ENCODE measurements at regions not wholly inside any gene's neighbourhood (a gene's known extent, or its start where the extent isn't known, plus 50 kb on each side); places are given as distances from the start of the nearest gene placed in this dataset.

DNA sequence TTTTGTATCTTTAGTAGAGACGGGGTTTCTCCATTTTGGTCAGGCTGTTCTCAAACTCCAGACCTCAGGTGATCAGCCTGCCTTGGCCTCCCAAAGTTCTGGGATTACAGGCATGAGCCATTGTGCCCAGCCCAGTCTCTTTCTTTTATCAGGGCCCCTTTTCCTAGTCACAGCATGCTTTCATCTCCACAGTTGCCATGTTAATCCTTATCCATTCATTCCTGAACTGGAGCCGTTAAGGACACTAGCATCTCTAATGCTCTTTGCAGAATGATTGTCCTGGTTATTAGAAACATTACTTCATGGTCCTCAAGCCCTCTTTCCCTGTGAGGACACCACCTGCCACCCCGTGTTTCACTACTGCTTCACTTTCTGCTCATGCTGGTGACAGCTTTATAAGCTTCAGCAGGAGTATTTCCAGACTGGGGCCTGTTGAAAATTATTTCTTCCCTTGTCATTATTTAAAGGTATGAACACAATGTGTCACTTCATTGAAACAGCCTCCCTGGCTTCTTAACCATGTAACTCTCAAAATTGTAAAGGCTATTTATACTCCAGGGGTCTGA is 313.9 kb downstream of the BMPER start:
- H3K27ac ChIP-seq (ENCODE audit: low read depth, low read length): no peak overlapping the region
- H3K4me1 ChIP-seq (ENCODE audit: insufficient read depth, low read length): no peaks in the 10 kb centered on the region
- no peak overlapping the region for H3K4me3 ChIP-seq (ENCODE audit: insufficient read depth, low read length)
- TF ChIP-seq, protein P1, sequence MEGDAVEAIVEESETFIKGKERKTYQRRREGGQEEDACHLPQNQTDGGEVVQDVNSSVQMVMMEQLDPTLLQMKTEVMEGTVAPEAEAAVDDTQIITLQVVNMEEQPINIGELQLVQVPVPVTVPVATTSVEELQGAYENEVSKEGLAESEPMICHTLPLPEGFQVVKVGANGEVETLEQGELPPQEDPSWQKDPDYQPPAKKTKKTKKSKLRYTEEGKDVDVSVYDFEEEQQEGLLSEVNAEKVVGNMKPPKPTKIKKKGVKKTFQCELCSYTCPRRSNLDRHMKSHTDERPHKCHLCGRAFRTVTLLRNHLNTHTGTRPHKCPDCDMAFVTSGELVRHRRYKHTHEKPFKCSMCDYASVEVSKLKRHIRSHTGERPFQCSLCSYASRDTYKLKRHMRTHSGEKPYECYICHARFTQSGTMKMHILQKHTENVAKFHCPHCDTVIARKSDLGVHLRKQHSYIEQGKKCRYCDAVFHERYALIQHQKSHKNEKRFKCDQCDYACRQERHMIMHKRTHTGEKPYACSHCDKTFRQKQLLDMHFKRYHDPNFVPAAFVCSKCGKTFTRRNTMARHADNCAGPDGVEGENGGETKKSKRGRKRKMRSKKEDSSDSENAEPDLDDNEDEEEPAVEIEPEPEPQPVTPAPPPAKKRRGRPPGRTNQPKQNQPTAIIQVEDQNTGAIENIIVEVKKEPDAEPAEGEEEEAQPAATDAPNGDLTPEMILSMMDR (IDR thresholded peaks at IDR 0.05; ENCODE audit: extremely low read depth, low read depth, low read length): no peak
- peaks cover 9% of the 10 kb centered on the region for H3K27me3 ChIP-seq (ENCODE audit: insufficient read depth, low read length)
- H3K4me2 ChIP-seq (ENCODE audit: insufficient read depth, low read length): no peak overlapping the region
- no peaks in the 10 kb centered on the region for H3K36me3 ChIP-seq (ENCODE audit: insufficient read depth, low read length)
- H2AFZ ChIP-seq (ENCODE audit: low read length): no peak overlapping the region
- DNase-seq (ENCODE audit: insufficient read length, low spot score, missing footprints): no peak
- H3K9me3 ChIP-seq (ENCODE audit: low read depth, low read length): no peaks in the 10 kb centered on the region
- no peaks in the 10 kb centered on the region for H3K79me2 ChIP-seq (ENCODE audit: insufficient read depth, low read length)
- no peaks in the 10 kb centered on the region for H4K20me1 ChIP-seq (ENCODE audit: insufficient read depth, low read length)

DNA sequence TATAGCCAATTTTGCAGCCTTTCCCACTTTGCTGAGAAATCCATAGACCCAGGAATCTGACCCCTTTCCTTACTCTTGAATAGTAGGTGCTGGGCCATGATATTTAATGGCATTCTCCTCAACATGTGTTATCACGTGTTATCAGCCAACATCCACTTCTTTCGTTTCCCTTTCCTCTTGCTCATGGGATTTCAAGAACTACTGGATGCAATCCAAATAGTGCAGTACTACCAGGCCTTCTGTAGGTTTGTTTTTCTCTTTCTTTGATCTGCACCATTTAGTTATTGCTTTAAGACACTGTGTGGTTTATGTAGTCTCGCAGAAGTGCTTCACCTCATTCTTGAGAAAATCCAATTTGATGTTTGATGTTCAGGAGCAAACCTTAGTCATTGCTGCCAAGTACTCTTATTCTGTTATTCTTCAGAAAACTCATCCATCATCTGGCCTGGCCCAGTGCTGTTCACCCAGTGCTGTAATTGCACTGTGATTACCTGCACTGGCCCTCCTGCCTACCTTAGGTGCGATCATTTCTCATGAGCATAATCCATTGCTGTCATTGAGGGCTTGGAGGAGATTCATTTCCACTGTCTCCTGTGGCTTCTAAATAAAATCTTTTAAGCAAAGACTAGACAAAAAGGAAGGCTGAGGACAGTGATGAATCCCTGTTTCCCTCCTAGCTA is 315.3 kb downstream of the BMPER start:
- TF ChIP-seq, protein P1 (IDR thresholded peaks at IDR 0.05; ENCODE audit: extremely low read depth, low read depth, low read length): no peak
- Histone ChIP-seq H3K9me3 (ENCODE audit: low read depth, low read length) (no peaks in the 10 kb centered on the region), H3K4me1 (ENCODE audit: insufficient read depth, low read length) (no peaks in the 10 kb centered on the region), H3K4me2 (ENCODE audit: insufficient read depth, low read length) (no peak overlapping the region), H4K20me1 (ENCODE audit: insufficient read depth, low read length) (no peaks in the 10 kb centered on the region), H2AFZ (ENCODE audit: low read length) (no peak overlapping the region), H3K27ac (ENCODE audit: low read depth, low read length) (no peak overlapping the region), H3K4me3 (ENCODE audit: insufficient read depth, low read length) (no peak overlapping the region), H3K36me3 (ENCODE audit: insufficient read depth, low read length) (no peaks in the 10 kb centered on the region), H3K27me3 (ENCODE audit: insufficient read depth, low read length) (peaks cover 20% of the 10 kb centered on the region), H3K79me2 (ENCODE audit: insufficient read depth, low read length) (no peaks in the 10 kb centered on the region)
- no peak for DNase-seq (ENCODE audit: insufficient read length, low spot score, missing footprints)

DNA sequence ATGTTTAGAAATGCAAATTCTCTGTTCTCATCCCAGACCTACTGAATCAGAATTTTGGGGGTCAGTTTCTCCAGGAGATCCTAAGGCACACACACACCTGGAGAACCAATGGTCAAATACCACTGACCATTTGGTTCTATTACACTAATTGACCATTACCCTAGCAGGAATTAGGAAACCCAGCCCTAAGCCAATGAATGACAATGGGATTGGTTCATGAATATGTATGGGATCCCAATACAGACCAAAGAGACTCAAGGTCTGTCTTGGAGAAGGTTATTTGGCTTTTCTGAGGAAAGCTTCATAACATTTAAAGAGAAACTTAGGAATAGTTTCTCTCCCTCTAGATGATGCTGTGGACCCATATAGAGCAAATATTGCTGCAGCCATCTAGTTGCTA is 317.0 kb downstream of the BMPER start:
- H3K27ac ChIP-seq (ENCODE audit: low read depth, low read length): no peak overlapping the region
- H2AFZ ChIP-seq (ENCODE audit: low read length): no peak overlapping the region
- no peaks in the 10 kb centered on the region for H3K36me3 ChIP-seq (ENCODE audit: insufficient read depth, low read length)
- no peak for DNase-seq (ENCODE audit: insufficient read length, low spot score, missing footprints)
- H4K20me1 ChIP-seq (ENCODE audit: insufficient read depth, low read length): no peaks in the 10 kb centered on the region
- H3K4me3 ChIP-seq (ENCODE audit: insufficient read depth, low read length): no peak overlapping the region
- TF ChIP-seq, protein P1 (IDR thresholded peaks at IDR 0.05; ENCODE audit: extremely low read depth, low read depth, low read length): no peak
- no peaks in the 10 kb centered on the region for H3K4me1 ChIP-seq (ENCODE audit: insufficient read depth, low read length)
- H3K4me2 ChIP-seq (ENCODE audit: insufficient read depth, low read length): no peak overlapping the region
- peaks cover 32% of the 10 kb centered on the region for H3K27me3 ChIP-seq (ENCODE audit: insufficient read depth, low read length)
- no peaks in the 10 kb centered on the region for H3K9me3 ChIP-seq (ENCODE audit: low read depth, low read length)
- H3K79me2 ChIP-seq (ENCODE audit: insufficient read depth, low read length): no peaks in the 10 kb centered on the region

DNA sequence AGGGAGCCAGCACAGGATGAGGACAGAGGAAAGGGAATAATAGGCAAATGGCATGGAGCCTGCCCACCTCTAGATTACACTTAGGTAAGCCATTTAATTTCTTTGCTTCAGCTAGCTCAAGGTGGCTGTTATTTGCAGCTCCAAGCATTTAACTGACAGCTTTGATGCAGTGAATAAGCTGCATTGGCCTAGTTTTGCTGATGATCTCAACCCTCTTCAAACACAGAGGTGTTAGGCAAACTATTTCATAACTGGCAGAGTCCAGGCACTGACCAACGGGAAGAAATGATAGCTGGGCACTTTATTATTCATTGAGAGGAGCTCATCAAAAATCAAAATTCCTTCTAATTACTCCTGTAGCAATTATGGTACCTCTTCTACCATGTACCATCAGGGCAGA is 317.4 kb downstream of the BMPER start:
- TF ChIP-seq, protein P1 (IDR thresholded peaks at IDR 0.05; ENCODE audit: extremely low read depth, low read depth, low read length): no peak
- peaks cover 32% of the 10 kb centered on the region for H3K27me3 ChIP-seq (ENCODE audit: insufficient read depth, low read length)
- no peaks in the 10 kb centered on the region for H3K79me2 ChIP-seq (ENCODE audit: insufficient read depth, low read length)
- no peak overlapping the region for H3K4me2 ChIP-seq (ENCODE audit: insufficient read depth, low read length)
- no peaks in the 10 kb centered on the region for H3K9me3 ChIP-seq (ENCODE audit: low read depth, low read length)
- H3K27ac ChIP-seq (ENCODE audit: low read depth, low read length): no peak overlapping the region
- no peaks in the 10 kb centered on the region for H3K36me3 ChIP-seq (ENCODE audit: insufficient read depth, low read length)
- no peaks in the 10 kb centered on the region for H4K20me1 ChIP-seq (ENCODE audit: insufficient read depth, low read length)
- H3K4me1 ChIP-seq (ENCODE audit: insufficient read depth, low read length): no peaks in the 10 kb centered on the region
- DNase-seq (ENCODE audit: insufficient read length, low spot score, missing footprints): no peak
- no peak overlapping the region for H2AFZ ChIP-seq (ENCODE audit: low read length)
- no peak overlapping the region for H3K4me3 ChIP-seq (ENCODE audit: insufficient read depth, low read length)
